A549 (cell line): ENCODE measurements at regions not wholly inside any gene's neighbourhood (a gene's known extent, or its start where the extent isn't known, plus 50 kb on each side); places are given as distances from the start of the nearest gene placed in this dataset.

Experiments
- CEBPB ChIP-seq, 2 experiments: fragments of >200 bp in 1 of 2; sonication (Bioruptor Twin) in 1 of 2; formaldehyde crosslinking in 1 of 2; IDR thresholded peaks; 2 replicates each; pipeline ENCODE4 v1.6.1; 2012 to 2016
- CTCF ChIP-seq: fragments of >200 bp; sonication (Bioruptor Twin); formaldehyde crosslinking; IDR thresholded peaks from 3 replicates; pipeline ENCODE4 v1.5.1; 2016
- EHMT2 ChIP-seq: fragments of 200-600 bp; sonication (generic); IDR thresholded peaks from 2 replicates; pipeline ENCODE4 v1.6.1; 2016; ENCODE audit warnings: antibody characterized with exemption, low read depth, mild to moderate bottlenecking, moderate library complexity
- FOXS1 ChIP-seq: fragments of 250-450 bp; sonication (Bioruptor Pico); IDR thresholded peaks from 2 replicates; pipeline ENCODE4 v1.5.0; 2020; ENCODE audit warnings: mild to moderate bottlenecking, moderate library complexity
- JUN ChIP-seq, 2 experiments: fragments of >200 bp; sonication (Bioruptor Twin); formaldehyde crosslinking; IDR thresholded peaks; 2 replicates in 1 of 2; 3 replicates in 1 of 2; pipeline ENCODE4 v1.6.1; 2016 to 2017
- MAX ChIP-seq: IDR thresholded peaks from 2 replicates; pipeline ENCODE4 v1.6.1; 2012
- NR3C1 ChIP-seq: fragments of >200 bp; sonication (Bioruptor Twin); formaldehyde crosslinking; IDR thresholded peaks from 3 replicates; pipeline ENCODE4 v1.6.1; 2017
- PBX3 ChIP-seq: IDR thresholded peaks from 2 replicates; pipeline ENCODE4 v1.6.1; 2012
- POLR2A ChIP-seq: IDR thresholded peaks from 2 replicates; pipeline ENCODE4 v1.6.1; 2012; ENCODE audit warnings: mild to moderate bottlenecking, low read length
- RAD21 ChIP-seq, 2 experiments: fragments of >200 bp in 1 of 2; sonication (Bioruptor Twin) in 1 of 2; formaldehyde crosslinking in 1 of 2; IDR thresholded peaks in 1 of 2; conservative IDR thresholded peaks in 1 of 2; 2 replicates in 1 of 2; 3 replicates in 1 of 2; pipeline ENCODE4 v1.6.1; 2012 to 2018; ENCODE audit warnings: inconsistent platforms in 1 of 2
- ZFP36 ChIP-seq: fragments of 450-650 bp; IDR thresholded peaks from 2 replicates; pipeline ENCODE4 v1.6.1; 2014; ENCODE audit warnings: borderline replicate concordance; ENCODE audit not compliant: partially characterized antibody
- ZNF302 ChIP-seq: fragments of 250-450 bp; sonication (Bioruptor Pico); IDR thresholded peaks from 2 replicates; pipeline ENCODE4 v1.9.0; 2021; ENCODE audit warnings: inconsistent platforms, mild to moderate bottlenecking, moderate library complexity
- TF ChIP-seq, protein P1 (sequence below): fragments of 200-600 bp; sonication (generic); IDR thresholded peaks from 2 replicates; pipeline ENCODE4 v1.6.1; 2016; ENCODE audit warnings: antibody characterized with exemption, mild to moderate bottlenecking, moderate library complexity
- TF ChIP-seq, protein P2 (sequence below): fragments of >200 bp; sonication (Bioruptor Twin); formaldehyde crosslinking; IDR thresholded peaks from 3 replicates; pipeline ENCODE4 v1.6.1; 2016

DNA sequence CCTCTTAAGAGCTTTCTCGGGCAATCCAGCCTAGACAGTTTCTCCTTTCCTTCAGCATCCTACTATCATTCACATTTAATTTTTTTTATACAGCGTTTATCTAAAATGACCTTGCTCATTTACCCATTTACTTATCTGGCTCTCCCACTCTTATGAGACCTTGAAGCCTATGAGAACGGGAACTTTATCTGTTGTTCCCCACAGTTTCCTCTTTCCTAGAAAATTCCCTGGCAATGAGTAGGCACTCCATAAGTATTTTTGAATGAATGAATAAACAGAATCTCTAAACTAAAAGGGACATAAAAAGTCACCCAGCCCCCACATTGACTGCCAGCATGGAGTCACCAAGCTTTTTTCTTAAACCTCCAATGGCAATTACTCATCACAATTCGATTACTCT, 353.2 kb downstream of the METTL4 start:
- TF ChIP-seq, protein P1, sequence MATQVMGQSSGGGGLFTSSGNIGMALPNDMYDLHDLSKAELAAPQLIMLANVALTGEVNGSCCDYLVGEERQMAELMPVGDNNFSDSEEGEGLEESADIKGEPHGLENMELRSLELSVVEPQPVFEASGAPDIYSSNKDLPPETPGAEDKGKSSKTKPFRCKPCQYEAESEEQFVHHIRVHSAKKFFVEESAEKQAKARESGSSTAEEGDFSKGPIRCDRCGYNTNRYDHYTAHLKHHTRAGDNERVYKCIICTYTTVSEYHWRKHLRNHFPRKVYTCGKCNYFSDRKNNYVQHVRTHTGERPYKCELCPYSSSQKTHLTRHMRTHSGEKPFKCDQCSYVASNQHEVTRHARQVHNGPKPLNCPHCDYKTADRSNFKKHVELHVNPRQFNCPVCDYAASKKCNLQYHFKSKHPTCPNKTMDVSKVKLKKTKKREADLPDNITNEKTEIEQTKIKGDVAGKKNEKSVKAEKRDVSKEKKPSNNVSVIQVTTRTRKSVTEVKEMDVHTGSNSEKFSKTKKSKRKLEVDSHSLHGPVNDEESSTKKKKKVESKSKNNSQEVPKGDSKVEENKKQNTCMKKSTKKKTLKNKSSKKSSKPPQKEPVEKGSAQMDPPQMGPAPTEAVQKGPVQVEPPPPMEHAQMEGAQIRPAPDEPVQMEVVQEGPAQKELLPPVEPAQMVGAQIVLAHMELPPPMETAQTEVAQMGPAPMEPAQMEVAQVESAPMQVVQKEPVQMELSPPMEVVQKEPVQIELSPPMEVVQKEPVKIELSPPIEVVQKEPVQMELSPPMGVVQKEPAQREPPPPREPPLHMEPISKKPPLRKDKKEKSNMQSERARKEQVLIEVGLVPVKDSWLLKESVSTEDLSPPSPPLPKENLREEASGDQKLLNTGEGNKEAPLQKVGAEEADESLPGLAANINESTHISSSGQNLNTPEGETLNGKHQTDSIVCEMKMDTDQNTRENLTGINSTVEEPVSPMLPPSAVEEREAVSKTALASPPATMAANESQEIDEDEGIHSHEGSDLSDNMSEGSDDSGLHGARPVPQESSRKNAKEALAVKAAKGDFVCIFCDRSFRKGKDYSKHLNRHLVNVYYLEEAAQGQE = no peak
- TF ChIP-seq CTCF (no peak), EHMT2 (no peak), ZNF302 (CRISPR knock-in tag) (no peak), FOXS1 (CRISPR knock-in tag) (no peak), POLR2A (no peak), JUN (IDR thresholded peaks at IDR 0.05) (no peak), RAD21 (conservative IDR thresholded peaks at IDR 0.05 in 1 of 2, IDR thresholded peaks at IDR 0.05 in 1 of 2) (no peak), CEBPB (IDR thresholded peaks at IDR 0.05) (no peak), MAX (no peak), PBX3 (no peak), ZFP36 (no peak), NR3C1 (no peak)
- TF ChIP-seq, protein P2, sequence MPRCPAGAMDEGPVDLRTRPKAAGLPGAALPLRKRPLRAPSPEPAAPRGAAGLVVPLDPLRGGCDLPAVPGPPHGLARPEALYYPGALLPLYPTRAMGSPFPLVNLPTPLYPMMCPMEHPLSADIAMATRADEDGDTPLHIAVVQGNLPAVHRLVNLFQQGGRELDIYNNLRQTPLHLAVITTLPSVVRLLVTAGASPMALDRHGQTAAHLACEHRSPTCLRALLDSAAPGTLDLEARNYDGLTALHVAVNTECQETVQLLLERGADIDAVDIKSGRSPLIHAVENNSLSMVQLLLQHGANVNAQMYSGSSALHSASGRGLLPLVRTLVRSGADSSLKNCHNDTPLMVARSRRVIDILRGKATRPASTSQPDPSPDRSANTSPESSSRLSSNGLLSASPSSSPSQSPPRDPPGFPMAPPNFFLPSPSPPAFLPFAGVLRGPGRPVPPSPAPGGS = no peak
